ENCODE measurements at regions not wholly inside any gene's neighbourhood (a gene's known extent, or its start where the extent isn't known, plus 50 kb on each side); places are given as distances from the start of the nearest gene placed in this dataset.
"Not testable (repeated sequence)": the region's sequence is repeated elsewhere in the genome, so short reads cannot be mapped to it uniquely, and the experiment has no call there.

- H3K4me3 ChIP-seq (ENCODE audit: low read length) = no peak overlapping the region
These were observed 99.5 kb upstream of the KCNJ18 start for GRCh38 chr17:21592774-21593173.

GRCh38 chr17:21593452-21594105, 98.7 kb upstream of the KCNJ18 start:
- not testable (repeated sequence) for H3K4me3 ChIP-seq (ENCODE audit: low read length); H3K27me3 ChIP-seq (ENCODE audit: control insufficient read depth, insufficient read depth, low read length); H3K36me3 ChIP-seq (ENCODE audit: control insufficient read depth, insufficient read depth, low read length); DNase-seq; H3K4me1 ChIP-seq (ENCODE audit: control insufficient read depth, insufficient read depth, low read length); H3K27ac ChIP-seq (ENCODE audit: low read length)
- WGBS (ENCODE audit: insufficient coverage, low lambda C conversion rate) = 100% methylated on average over 1 of the region's 20 CpGs
- H3K9me3 ChIP-seq (ENCODE audit: control insufficient read depth, low read depth, low read length) = peaks cover 16% of the 10 kb centered on the region

More at GRCh38 chr17:21592774-21593173, 99.5 kb upstream of the KCNJ18 start:
- WGBS (ENCODE audit: insufficient coverage, low lambda C conversion rate) = no CpG with 5 or more reads among the region's 23 CpGs
- Histone ChIP-seq H3K27me3 (ENCODE audit: control insufficient read depth, insufficient read depth, low read length) (no peaks in the 10 kb centered on the region), H3K9me3 (ENCODE audit: control insufficient read depth, low read depth, low read length) (peaks cover 16% of the 10 kb centered on the region), H3K4me1 (ENCODE audit: control insufficient read depth, insufficient read depth, low read length) (no peaks in the 10 kb centered on the region), H3K36me3 (ENCODE audit: control insufficient read depth, insufficient read depth, low read length) (no peaks in the 10 kb centered on the region), H3K27ac (ENCODE audit: low read length) (no peak overlapping the region)
- DNase-seq = no peak

- H3K9me3 ChIP-seq (ENCODE audit: control insufficient read depth, low read depth, low read length) = peaks cover 16% of the 10 kb centered on the region
- no peaks in the 10 kb centered on the region for H3K4me1 ChIP-seq (ENCODE audit: control insufficient read depth, insufficient read depth, low read length)
- no peaks in the 10 kb centered on the region for H3K27me3 ChIP-seq (ENCODE audit: control insufficient read depth, insufficient read depth, low read length)
- no peak for DNase-seq
- 50% methylated on average over 1 of the region's 1 CpG for WGBS (ENCODE audit: insufficient coverage, low lambda C conversion rate)
- no peak overlapping the region for H3K4me3 ChIP-seq (ENCODE audit: low read length)
- H3K36me3 ChIP-seq (ENCODE audit: control insufficient read depth, insufficient read depth, low read length) = no peaks in the 10 kb centered on the region
- H3K27ac ChIP-seq (ENCODE audit: low read length) = no peak overlapping the region
These were observed 97.2 kb upstream of the KCNJ18 start for GRCh38 chr17:21595086-21595485.

DNA sequence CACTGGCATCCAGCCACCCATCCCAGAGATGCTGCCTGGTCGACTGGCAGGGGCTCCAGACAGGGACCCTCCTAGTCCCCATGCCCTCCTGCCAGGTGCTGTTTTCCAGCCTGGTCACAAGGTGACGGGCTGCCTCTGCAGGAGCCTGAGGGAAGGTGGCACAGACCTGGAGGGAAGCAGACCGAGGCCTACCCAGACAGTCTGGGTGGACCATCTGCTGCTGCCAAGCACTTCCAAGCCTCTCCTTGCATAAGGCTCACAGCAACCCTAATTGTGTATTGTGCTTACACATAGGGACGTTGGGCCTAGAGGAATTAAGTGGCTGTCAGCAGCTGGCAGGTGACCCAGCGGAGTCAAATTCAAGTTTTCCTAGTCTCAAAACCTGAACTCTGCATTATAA, 90.1 kb upstream of the KCNJ18 start:
- WGBS (ENCODE audit: insufficient coverage, low lambda C conversion rate) = no CpG with 5 or more reads among the region's 5 CpGs
- Histone ChIP-seq H3K4me1 (ENCODE audit: control insufficient read depth, insufficient read depth, low read length) (no peaks in the 10 kb centered on the region), H3K4me3 (ENCODE audit: low read length) (no peak overlapping the region), H3K27ac (ENCODE audit: low read length) (no peak overlapping the region), H3K9me3 (ENCODE audit: control insufficient read depth, low read depth, low read length) (no peaks in the 10 kb centered on the region), H3K36me3 (ENCODE audit: control insufficient read depth, insufficient read depth, low read length) (no peaks in the 10 kb centered on the region), H3K27me3 (ENCODE audit: control insufficient read depth, insufficient read depth, low read length) (no peaks in the 10 kb centered on the region)
- no peak for DNase-seq

DNA sequence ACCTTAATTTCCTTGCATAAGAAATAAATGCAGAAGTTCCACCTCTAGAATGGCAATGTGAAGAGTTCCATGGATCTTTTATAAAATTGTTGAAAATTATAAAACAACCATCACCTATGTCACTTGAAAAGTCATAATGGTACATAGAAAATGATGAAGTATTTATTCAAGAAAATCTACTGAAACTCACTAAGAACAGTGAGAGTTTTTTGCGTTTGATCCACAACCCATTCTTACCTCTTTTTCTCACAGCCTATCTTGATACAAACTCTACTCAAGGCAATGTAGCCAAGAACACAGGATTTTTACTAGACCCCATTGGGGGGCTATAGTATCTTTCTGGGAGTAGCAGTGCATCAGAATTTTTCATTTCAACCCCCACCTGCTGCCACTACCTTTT, 89.0 kb upstream of the KCNJ18 start:
- H3K4me3 ChIP-seq (ENCODE audit: low read length); H3K9me3 ChIP-seq (ENCODE audit: control insufficient read depth, low read depth, low read length); H3K27ac ChIP-seq (ENCODE audit: low read length); H3K4me1 ChIP-seq (ENCODE audit: control insufficient read depth, insufficient read depth, low read length); H3K27me3 ChIP-seq (ENCODE audit: control insufficient read depth, insufficient read depth, low read length); H3K36me3 ChIP-seq (ENCODE audit: control insufficient read depth, insufficient read depth, low read length); DNase-seq: not testable (repeated sequence)
- 100% methylated on average over 1 of the region's 1 CpG for WGBS (ENCODE audit: insufficient coverage, low lambda C conversion rate)

GRCh38 chr17:21611443-21611842, 80.9 kb upstream of the KCNJ18 start:
- not testable (repeated sequence) for H3K36me3 ChIP-seq (ENCODE audit: control insufficient read depth, insufficient read depth, low read length); H3K4me1 ChIP-seq (ENCODE audit: control insufficient read depth, insufficient read depth, low read length); DNase-seq; H3K4me3 ChIP-seq (ENCODE audit: low read length); H3K27ac ChIP-seq (ENCODE audit: low read length); H3K9me3 ChIP-seq (ENCODE audit: control insufficient read depth, low read depth, low read length); H3K27me3 ChIP-seq (ENCODE audit: control insufficient read depth, insufficient read depth, low read length)
- 95% methylated on average over 8 of the region's 8 CpGs for whole genome bisulfite sequencing (ENCODE audit: insufficient coverage, low lambda C conversion rate)

- H3K9me3 ChIP-seq (ENCODE audit: control insufficient read depth, low read depth, low read length); DNase-seq; H3K27ac ChIP-seq (ENCODE audit: low read length); H3K36me3 ChIP-seq (ENCODE audit: control insufficient read depth, insufficient read depth, low read length); H3K4me1 ChIP-seq (ENCODE audit: control insufficient read depth, insufficient read depth, low read length); H3K27me3 ChIP-seq (ENCODE audit: control insufficient read depth, insufficient read depth, low read length); H3K4me3 ChIP-seq (ENCODE audit: low read length): not testable (repeated sequence)
- 58% methylated on average over 5 of the region's 28 CpGs for WGBS (ENCODE audit: insufficient coverage, low lambda C conversion rate)
These were observed 79.9 kb upstream of the KCNJ18 start for GRCh38 chr17:21612123-21613070.

GRCh38 chr17:21613071-21613429, 79.3 kb upstream of the KCNJ18 start:
- DNase-seq = no peak
- no peaks in the 10 kb centered on the region for H3K27me3 ChIP-seq (ENCODE audit: control insufficient read depth, insufficient read depth, low read length)
- no peaks in the 10 kb centered on the region for H3K36me3 ChIP-seq (ENCODE audit: control insufficient read depth, insufficient read depth, low read length)
- H3K27ac ChIP-seq (ENCODE audit: low read length) = no peak overlapping the region
- no peak overlapping the region for H3K4me3 ChIP-seq (ENCODE audit: low read length)
- H3K4me1 ChIP-seq (ENCODE audit: control insufficient read depth, insufficient read depth, low read length) = no peaks in the 10 kb centered on the region
- no CpG with 5 or more reads among the region's 8 CpGs for WGBS (ENCODE audit: insufficient coverage, low lambda C conversion rate)
- H3K9me3 ChIP-seq (ENCODE audit: control insufficient read depth, low read depth, low read length) = no peaks in the 10 kb centered on the region

GRCh38 chr17:21626987-21627386, 65.3 kb upstream of the KCNJ18 start:
- H3K27ac ChIP-seq (ENCODE audit: low read length); H3K4me1 ChIP-seq (ENCODE audit: control insufficient read depth, insufficient read depth, low read length); H3K9me3 ChIP-seq (ENCODE audit: control insufficient read depth, low read depth, low read length); DNase-seq; H3K27me3 ChIP-seq (ENCODE audit: control insufficient read depth, insufficient read depth, low read length); H3K4me3 ChIP-seq (ENCODE audit: low read length); H3K36me3 ChIP-seq (ENCODE audit: control insufficient read depth, insufficient read depth, low read length): not testable (repeated sequence)
- WGBS (ENCODE audit: insufficient coverage, low lambda C conversion rate) = no CpG with 5 or more reads among the region's 3 CpGs
